ENCODE measurements at regions not wholly inside any gene's neighbourhood (a gene's known extent, or its start where the extent isn't known, plus 50 kb on each side); places are given as distances from the start of the nearest gene placed in this dataset.

DNA sequence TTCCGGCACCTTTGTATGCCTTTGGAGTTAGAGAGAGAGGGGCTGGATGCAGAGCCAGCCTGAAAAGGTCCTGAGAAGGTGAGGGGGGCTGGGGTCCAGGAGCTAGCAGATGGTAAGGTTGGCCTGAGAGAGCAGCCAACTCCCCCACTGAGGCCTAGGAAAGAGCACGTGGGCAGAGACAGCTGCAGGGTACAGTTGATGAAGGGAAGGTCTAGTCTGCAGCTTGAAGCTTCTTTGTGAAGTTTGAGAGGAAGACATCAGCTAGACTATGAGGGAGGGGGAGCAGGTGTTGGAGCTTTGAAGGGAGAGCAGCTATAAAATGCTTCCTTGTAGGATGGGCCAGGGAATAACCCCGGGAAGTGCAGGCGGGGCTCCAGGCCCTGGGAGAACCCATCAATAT lies 289.3 kb upstream of the AMIGO2 start:
- no peak overlapping the region for H3K27ac ChIP-seq (ENCODE audit: low read depth, low read length)
- Mint-ChIP-seq H3K4me3 (no peak overlapping the region), H3K27ac (no peak overlapping the region), H3K27me3 (ENCODE audit: insufficient read depth) (no peaks in the 10 kb centered on the region), H3K4me1 (peaks cover 3% of the 10 kb centered on the region), H3K9me3 (no peaks in the 10 kb centered on the region), H3K36me3 (ENCODE audit: low read depth) (no peaks in the 10 kb centered on the region)
- no peaks in the 10 kb centered on the region for H3K27me3 ChIP-seq (ENCODE audit: control insufficient read depth, insufficient read depth, low read length, poor library complexity, severe bottlenecking)
- TF ChIP-seq CTCF (conservative IDR thresholded peaks at IDR 0.05), result no peak
- no peak for DNase-seq
- WGBS, 2 experiments (ENCODE audit: insufficient coverage in 1 of 2, insufficient read length in 1 of 2), result 86 to 93% methylated on average over 4 of the region's 4 CpGs
- H3K36me3 ChIP-seq (ENCODE audit: control insufficient read depth, insufficient read depth, low read length), result no peaks in the 10 kb centered on the region
- peaks cover 11% of the 10 kb centered on the region for H3K9me3 ChIP-seq (ENCODE audit: control insufficient read depth, low read length)
- H3K4me3 ChIP-seq (ENCODE audit: low read length), result no peak overlapping the region
- no peak overlapping the region for H3K9ac ChIP-seq (ENCODE audit: extremely low read depth, low read length, poor library complexity, severe bottlenecking)
- peaks cover 5% of the 10 kb centered on the region for H3K4me1 ChIP-seq (ENCODE audit: control insufficient read depth, insufficient read depth, low read length)

DNA sequence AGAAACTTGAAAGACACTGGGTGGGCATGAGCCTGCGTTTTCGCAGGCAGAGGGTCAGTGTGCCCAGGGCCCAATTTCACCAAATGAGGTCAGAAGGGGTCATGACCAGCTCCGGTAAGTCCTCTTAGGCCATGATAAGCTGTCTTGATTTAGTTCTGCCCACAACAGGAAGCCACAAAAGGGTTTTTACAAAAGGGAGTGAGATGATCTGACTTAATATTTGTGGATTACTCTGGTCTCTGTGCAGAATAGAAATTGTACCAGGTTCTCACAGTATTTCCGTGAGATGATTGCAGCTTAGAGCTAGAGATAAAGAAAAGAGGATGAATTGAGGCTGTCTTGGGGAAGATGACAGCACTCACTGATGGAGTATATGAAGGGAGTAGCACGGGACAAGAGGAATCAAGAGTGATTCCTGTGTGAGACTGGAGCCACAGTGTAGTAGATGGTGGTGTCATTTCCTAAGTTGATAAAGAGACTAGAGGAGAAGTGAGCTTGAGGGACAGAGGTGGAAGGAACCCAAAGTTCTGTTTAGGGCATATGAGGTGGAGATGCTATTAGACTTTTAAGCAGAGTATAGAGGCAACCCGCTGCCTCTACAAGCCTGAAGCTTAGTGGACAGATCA lies 288.3 kb upstream of the AMIGO2 start:
- Histone ChIP-seq H3K27me3 (ENCODE audit: control insufficient read depth, insufficient read depth, low read length, poor library complexity, severe bottlenecking) (no peaks in the 10 kb centered on the region), H3K4me1 (ENCODE audit: control insufficient read depth, insufficient read depth, low read length) (peaks cover 5% of the 10 kb centered on the region), H3K9me3 (ENCODE audit: control insufficient read depth, low read length) (peaks cover 11% of the 10 kb centered on the region), H3K36me3 (ENCODE audit: control insufficient read depth, insufficient read depth, low read length) (no peaks in the 10 kb centered on the region), H3K27ac (ENCODE audit: low read depth, low read length) (no peak overlapping the region), H3K4me3 (ENCODE audit: low read length) (no peak overlapping the region), H3K9ac (ENCODE audit: extremely low read depth, low read length, poor library complexity, severe bottlenecking) (no peak overlapping the region)
- DNase-seq, result no peak
- 87 to 89% methylated on average over 6 of the region's 6 CpGs for WGBS, 2 experiments (ENCODE audit: insufficient coverage in 1 of 2, insufficient read length in 1 of 2)
- no peak overlapping the region for H3K27ac Mint-ChIP-seq
- H3K9me3 Mint-ChIP-seq, result no peaks in the 10 kb centered on the region
- H3K27me3 Mint-ChIP-seq (ENCODE audit: insufficient read depth), result no peaks in the 10 kb centered on the region
- H3K4me1 Mint-ChIP-seq, result peaks cover 3% of the 10 kb centered on the region
- no peak for TF ChIP-seq CTCF (conservative IDR thresholded peaks at IDR 0.05)
- H3K36me3 Mint-ChIP-seq (ENCODE audit: low read depth), result no peaks in the 10 kb centered on the region
- no peak overlapping the region for H3K4me3 Mint-ChIP-seq

GRCh38 chr12:47366579-47366978 lies 286.8 kb upstream of the AMIGO2 start:
- no peaks in the 10 kb centered on the region for H3K36me3 ChIP-seq (ENCODE audit: control insufficient read depth, insufficient read depth, low read length)
- peaks cover 12% of the 10 kb centered on the region for H3K4me1 ChIP-seq (ENCODE audit: control insufficient read depth, insufficient read depth, low read length)
- 80 to 93% methylated on average over 1 to 2 of the region's 2 CpGs for WGBS, 2 experiments (ENCODE audit: insufficient coverage in 1 of 2, insufficient read length in 1 of 2)
- no peaks in the 10 kb centered on the region for H3K9me3 Mint-ChIP-seq
- H3K27ac ChIP-seq (ENCODE audit: low read depth, low read length), result no peak overlapping the region
- no peak for TF ChIP-seq CTCF (conservative IDR thresholded peaks at IDR 0.05)
- no peak overlapping the region for H3K4me3 ChIP-seq (ENCODE audit: low read length)
- no peaks in the 10 kb centered on the region for H3K36me3 Mint-ChIP-seq (ENCODE audit: low read depth)
- H3K9ac ChIP-seq (ENCODE audit: extremely low read depth, low read length, poor library complexity, severe bottlenecking), result no peak overlapping the region
- no peak overlapping the region for H3K4me3 Mint-ChIP-seq
- peaks cover 11% of the 10 kb centered on the region for H3K9me3 ChIP-seq (ENCODE audit: control insufficient read depth, low read length)
- H3K27me3 ChIP-seq (ENCODE audit: control insufficient read depth, insufficient read depth, low read length, poor library complexity, severe bottlenecking), result no peaks in the 10 kb centered on the region
- peaks cover 11% of the 10 kb centered on the region for H3K4me1 Mint-ChIP-seq
- no peak overlapping the region for H3K27ac Mint-ChIP-seq
- no peak for DNase-seq
- no peaks in the 10 kb centered on the region for H3K27me3 Mint-ChIP-seq (ENCODE audit: insufficient read depth)

Data from endodermal cell (in vitro differentiated cells).